ENCODE measurements at regions not wholly inside any gene's neighbourhood (a gene's known extent, or its start where the extent isn't known, plus 50 kb on each side); places are given as distances from the start of the nearest gene placed in this dataset.

- no peaks in the 10 kb centered on the region for H3K36me3 ChIP-seq
- no peak for TF ChIP-seq CTCF (IDR thresholded peaks at IDR 0.05)
- no peak overlapping the region for H3K27ac ChIP-seq
- DNase-seq (ENCODE audit: low spot score): no peak
- H3K4me3 ChIP-seq: no peak overlapping the region
- no peaks in the 10 kb centered on the region for H3K9me3 ChIP-seq
- H3K27me3 ChIP-seq: no peaks in the 10 kb centered on the region
- H3K4me1 ChIP-seq: no peaks in the 10 kb centered on the region
Measured at GRCh38 chr13:111632906-111633305, 312.5 kb downstream of the TEX29 start.

- no peaks in the 10 kb centered on the region for H3K4me1 ChIP-seq
- no peaks in the 10 kb centered on the region for H3K9me3 ChIP-seq
- no peaks in the 10 kb centered on the region for H3K27me3 ChIP-seq
- DNase-seq (ENCODE audit: low spot score): no peak
- TF ChIP-seq CTCF (IDR thresholded peaks at IDR 0.05): no peak
- H3K4me3 ChIP-seq: no peak overlapping the region
- H3K27ac ChIP-seq: no peak overlapping the region
- H3K36me3 ChIP-seq: no peaks in the 10 kb centered on the region
Measured at GRCh38 chr13:111633401-111633800, 313.0 kb downstream of the TEX29 start.

GRCh38 chr13:111634410-111634809 lies 314.0 kb downstream of the TEX29 start:
- TF ChIP-seq CTCF (IDR thresholded peaks at IDR 0.05): no peak
- H3K27me3 ChIP-seq: no peaks in the 10 kb centered on the region
- H3K36me3 ChIP-seq: no peaks in the 10 kb centered on the region
- no peak overlapping the region for H3K27ac ChIP-seq
- no peaks in the 10 kb centered on the region for H3K9me3 ChIP-seq
- no peaks in the 10 kb centered on the region for H3K4me1 ChIP-seq
- no peak overlapping the region for H3K4me3 ChIP-seq
- DNase-seq (ENCODE audit: low spot score): no peak

- no peaks in the 10 kb centered on the region for H3K27me3 ChIP-seq
- no peaks in the 10 kb centered on the region for H3K4me1 ChIP-seq
- H3K4me3 ChIP-seq: no peak overlapping the region
- no peaks in the 10 kb centered on the region for H3K36me3 ChIP-seq
- no peak for TF ChIP-seq CTCF (IDR thresholded peaks at IDR 0.05)
- H3K9me3 ChIP-seq: no peaks in the 10 kb centered on the region
- DNase-seq (ENCODE audit: low spot score): no peak
- no peak overlapping the region for H3K27ac ChIP-seq
Measured at GRCh38 chr13:111636271-111636670, 315.8 kb downstream of the TEX29 start.

GRCh38 chr13:111636804-111637203 lies 316.4 kb downstream of the TEX29 start:
- H3K36me3 ChIP-seq: no peaks in the 10 kb centered on the region
- H3K27ac ChIP-seq: no peak overlapping the region
- no peaks in the 10 kb centered on the region for H3K4me1 ChIP-seq
- no peak for DNase-seq (ENCODE audit: low spot score)
- no peak for TF ChIP-seq CTCF (IDR thresholded peaks at IDR 0.05)
- no peaks in the 10 kb centered on the region for H3K27me3 ChIP-seq
- H3K4me3 ChIP-seq: no peak overlapping the region
- H3K9me3 ChIP-seq: no peaks in the 10 kb centered on the region

- no peak overlapping the region for H3K27ac ChIP-seq
- H3K4me3 ChIP-seq: no peak overlapping the region
- H3K27me3 ChIP-seq: no peaks in the 10 kb centered on the region
- no peak for TF ChIP-seq CTCF (IDR thresholded peaks at IDR 0.05)
- no peaks in the 10 kb centered on the region for H3K4me1 ChIP-seq
- no peak for DNase-seq (ENCODE audit: low spot score)
- H3K36me3 ChIP-seq: no peaks in the 10 kb centered on the region
- H3K9me3 ChIP-seq: no peaks in the 10 kb centered on the region
Measured at GRCh38 chr13:111637365-111637764, 316.9 kb downstream of the TEX29 start.
